GM23248 (cell line): ENCODE measurements at regions not wholly inside any gene's neighbourhood (a gene's known extent, or its start where the extent isn't known, plus 50 kb on each side); places are given as distances from the start of the nearest gene placed in this dataset.

ENCODE experiments used
- DNase-seq: peaks from one replicate; pipeline ENCODE4 v3.0.0-alpha.2; 2015
- H2AFZ ChIP-seq: fragments of 200-600 bp; sonication (generic); 2 replicates; pipeline ENCODE4 v1.6.1; 2016; ENCODE audit warnings: antibody characterized with exemption
- H3F3A ChIP-seq: fragments of 200-600 bp; sonication (generic); 2 replicates; pipeline ENCODE4 v1.6.1; 2016; ENCODE audit warnings: mild to moderate bottlenecking, antibody characterized with exemption, mixed run types; ENCODE audit not compliant: insufficient read depth
- H3K27ac ChIP-seq: fragments of 200-600 bp; sonication (generic); 2 replicates; pipeline ENCODE4 v1.5.1; 2016; ENCODE audit warnings: mild to moderate bottlenecking
- H3K27me3 ChIP-seq: fragments of 200-600 bp; sonication (generic); replicated peaks from 2 replicates; pipeline ENCODE4 v1.6.1; 2016; ENCODE audit warnings: mild to moderate bottlenecking; ENCODE audit not compliant: insufficient read depth
- H3K36me3 ChIP-seq: fragments of 200-600 bp; sonication (generic); 2 replicates; pipeline ENCODE4 v1.6.1; 2016; ENCODE audit warnings: low read depth, mild to moderate bottlenecking
- H3K4me1 ChIP-seq: fragments of 200-600 bp; sonication (generic); 2 replicates; pipeline ENCODE4 v1.6.1; 2016; ENCODE audit warnings: mild to moderate bottlenecking; ENCODE audit not compliant: insufficient read depth
- H3K4me2 ChIP-seq: fragments of 200-600 bp; sonication (generic); one replicate; pipeline ENCODE4 v1.6.1; 2016; ENCODE audit warnings: mild to moderate bottlenecking; ENCODE audit not compliant: unreplicated experiment
- H3K4me3 ChIP-seq: fragments of 200-600 bp; sonication (generic); 2 replicates; pipeline ENCODE4 v1.5.1; 2016; ENCODE audit warnings: mild to moderate bottlenecking
- H3K79me2 ChIP-seq: fragments of 200-600 bp; sonication (generic); 2 replicates; pipeline ENCODE4 v1.6.1; 2016; ENCODE audit warnings: mild to moderate bottlenecking; ENCODE audit not compliant: insufficient read depth
- H3K9ac ChIP-seq: fragments of 200-600 bp; sonication (generic); 2 replicates; pipeline ENCODE4 v1.6.1; 2016; ENCODE audit warnings: mild to moderate bottlenecking
- H3K9me2 ChIP-seq: fragments of 200-600 bp; sonication (generic); 2 replicates; pipeline ENCODE4 v1.6.1; 2016; ENCODE audit warnings: mixed run types, mild to moderate bottlenecking, moderate library complexity; ENCODE audit not compliant: insufficient read depth
- H3K9me3 ChIP-seq: fragments of 200-600 bp; sonication (generic); one replicate; pipeline ENCODE4 v1.6.1; 2017; ENCODE audit warnings: low read depth
- H4K20me1 ChIP-seq: fragments of 200-600 bp; sonication (generic); 2 replicates; pipeline ENCODE4 v1.6.0; 2016; ENCODE audit not compliant: insufficient read depth
- EZH2 ChIP-seq: fragments of 200-600 bp; sonication (generic); IDR thresholded peaks from 2 replicates; pipeline ENCODE4 v1.6.1; 2018; ENCODE audit warnings: antibody characterized with exemption, mild to moderate bottlenecking; ENCODE audit not compliant: insufficient read depth, poor library complexity, severe bottlenecking
- EZH2phosphoT487 ChIP-seq: fragments of 200-600 bp; sonication (generic); IDR thresholded peaks from 2 replicates; pipeline ENCODE4 v1.6.1; 2018; ENCODE audit warnings: antibody characterized with exemption, moderate library complexity, mild to moderate bottlenecking, low read depth; ENCODE audit not compliant: insufficient read depth
- WGBS, 2 experiments: methylation state at CpG; one replicate each; pipeline ENCODE4 v1.1.6; 2015 to 2017; ENCODE audit warnings: low lambda C conversion rate in 2 of 2, low coverage in 1 of 2; ENCODE audit errors: missing lambda C conversion rate in 2 of 2; 5-methylcytosine and 5-hydroxymethylcytosine counted together
- in situ Hi-C: fragments of 300-500 bp; cut with MboI; formaldehyde crosslinking; loops from 2 replicates; pipeline ENCODE4 v1.15.0; 2020

GRCh38 chr18:39489431-39489830 is 1923.8 kb upstream of the CELF4 start:
- TF ChIP-seq EZH2 (no peak), EZH2phosphoT487 (no peak)

GRCh38 chr18:39487932-39488331 is 1922.3 kb upstream of the CELF4 start:
- in situ Hi-C loops, result no loop called here
- 61 to 62% methylated on average over 3 of the region's 3 CpGs for WGBS, 2 experiments
- Histone ChIP-seq H3K79me2 (no peaks in the 10 kb centered on the region), H3K27me3 (no peaks in the 10 kb centered on the region), H3K9me2 (no peaks in the 10 kb centered on the region), H3K4me1 (no peaks in the 10 kb centered on the region), H2AFZ (no peak overlapping the region), H3K9ac (no peak overlapping the region), H3K4me3 (no peak overlapping the region), H4K20me1 (no peaks in the 10 kb centered on the region), H3F3A (no peaks in the 10 kb centered on the region), H3K9me3 (no peaks in the 10 kb centered on the region), H3K27ac (no peak overlapping the region), H3K4me2 (no peak overlapping the region), H3K36me3 (no peaks in the 10 kb centered on the region)
- DNase-seq, result no peak
- TF ChIP-seq EZH2phosphoT487 (no peak), EZH2 (no peak)

More at GRCh38 chr18:39489431-39489830, 1923.8 kb upstream of the CELF4 start:
- peak; percentile 2 for DNase-seq
- H3K4me1 ChIP-seq, result no peaks in the 10 kb centered on the region
- H3K4me3 ChIP-seq, result no peak overlapping the region
- no peaks in the 10 kb centered on the region for H4K20me1 ChIP-seq
- H2AFZ ChIP-seq, result no peak overlapping the region
- H3K27ac ChIP-seq, result no peak overlapping the region
- in situ Hi-C loops, result no loop called here
- H3K9me2 ChIP-seq, result no peaks in the 10 kb centered on the region
- H3K27me3 ChIP-seq, result no peaks in the 10 kb centered on the region
- no peaks in the 10 kb centered on the region for H3K36me3 ChIP-seq
- no peaks in the 10 kb centered on the region for H3K79me2 ChIP-seq
- H3K9ac ChIP-seq, result no peak overlapping the region
- no peaks in the 10 kb centered on the region for H3K9me3 ChIP-seq
- WGBS, 2 experiments, result 89 to 100% methylated on average over 1 of the region's 1 CpG
- no peak overlapping the region for H3K4me2 ChIP-seq
- no peaks in the 10 kb centered on the region for H3F3A ChIP-seq

- TF ChIP-seq EZH2, result no peak
- TF ChIP-seq EZH2phosphoT487, result no peak
- Histone ChIP-seq H2AFZ (no peak overlapping the region), H3F3A (no peaks in the 10 kb centered on the region), H3K27ac (no peak overlapping the region), H4K20me1 (no peaks in the 10 kb centered on the region), H3K4me3 (no peak overlapping the region), H3K9me2 (no peaks in the 10 kb centered on the region), H3K27me3 (no peaks in the 10 kb centered on the region), H3K9ac (no peak overlapping the region), H3K9me3 (no peaks in the 10 kb centered on the region), H3K4me2 (no peak overlapping the region), H3K4me1 (no peaks in the 10 kb centered on the region), H3K36me3 (no peaks in the 10 kb centered on the region), H3K79me2 (no peaks in the 10 kb centered on the region)
- WGBS, 2 experiments, result 91 to 98% methylated on average over 3 of the region's 3 CpGs
- in situ Hi-C loops, result no loop called here
- DNase-seq, result no peak
Measured at GRCh38 chr18:39486268-39486667, 1920.7 kb upstream of the CELF4 start.

- H2AFZ ChIP-seq, result no peak overlapping the region
- no peak overlapping the region for H3K4me3 ChIP-seq
- no peaks in the 10 kb centered on the region for H3K9me2 ChIP-seq
- no peaks in the 10 kb centered on the region for H4K20me1 ChIP-seq
- H3K4me2 ChIP-seq, result no peak overlapping the region
- H3F3A ChIP-seq, result no peaks in the 10 kb centered on the region
- in situ Hi-C loops, result no loop called here
- DNase-seq, result no peak
- no peak overlapping the region for H3K9ac ChIP-seq
- no peaks in the 10 kb centered on the region for H3K4me1 ChIP-seq
- H3K27ac ChIP-seq, result no peak overlapping the region
- H3K79me2 ChIP-seq, result no peaks in the 10 kb centered on the region
- WGBS, 2 experiments, result 0 to 7% methylated on average over 1 of the region's 1 CpG
- TF ChIP-seq EZH2phosphoT487, result no peak
- TF ChIP-seq EZH2, result no peak
- no peaks in the 10 kb centered on the region for H3K36me3 ChIP-seq
- H3K27me3 ChIP-seq, result no peaks in the 10 kb centered on the region
- no peaks in the 10 kb centered on the region for H3K9me3 ChIP-seq
Measured at GRCh38 chr18:39485696-39486095, 1920.1 kb upstream of the CELF4 start.

DNA sequence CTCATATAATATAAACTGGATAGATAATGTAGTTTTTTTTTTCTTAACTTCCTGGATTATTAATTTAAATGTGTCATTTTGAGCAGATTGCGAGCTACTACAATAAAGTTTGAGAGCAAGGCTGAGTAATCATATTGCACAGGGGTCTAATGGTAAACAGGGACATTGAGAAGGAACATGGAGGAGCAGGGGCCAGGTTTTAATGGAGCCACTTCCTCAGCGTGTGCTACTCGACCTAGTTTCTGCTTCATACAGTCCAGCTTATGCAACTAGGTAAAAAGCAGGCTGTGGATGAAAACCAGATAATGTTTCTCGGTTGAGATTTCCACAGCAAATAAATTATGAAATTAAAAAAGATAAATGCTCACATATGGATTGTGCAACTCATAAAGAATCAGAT is 1915.7 kb upstream of the CELF4 start:
- no peak overlapping the region for H3K4me3 ChIP-seq
- in situ Hi-C loops, result no loop called here
- no peaks in the 10 kb centered on the region for H4K20me1 ChIP-seq
- TF ChIP-seq EZH2, result no peak
- no peak for TF ChIP-seq EZH2phosphoT487
- no peak overlapping the region for H2AFZ ChIP-seq
- no peaks in the 10 kb centered on the region for H3K4me1 ChIP-seq
- H3K9me2 ChIP-seq, result no peaks in the 10 kb centered on the region
- no peaks in the 10 kb centered on the region for H3K27me3 ChIP-seq
- H3K9ac ChIP-seq, result no peak overlapping the region
- no peaks in the 10 kb centered on the region for H3K36me3 ChIP-seq
- H3F3A ChIP-seq, result no peaks in the 10 kb centered on the region
- 42 to 45% methylated on average over 4 of the region's 4 CpGs for WGBS, 2 experiments
- no peak overlapping the region for H3K4me2 ChIP-seq
- no peaks in the 10 kb centered on the region for H3K79me2 ChIP-seq
- DNase-seq, result no peak
- H3K27ac ChIP-seq, result no peak overlapping the region
- no peaks in the 10 kb centered on the region for H3K9me3 ChIP-seq
